GM12878 (cell line): ENCODE measurements at regions not wholly inside any gene's neighbourhood (a gene's known extent, or its start where the extent isn't known, plus 50 kb on each side); places are given as distances from the start of the nearest gene placed in this dataset.

Source experiments
- ATAC-seq: fragments of 200-7000 bp; cut with Tn5 transposase; 3 replicates; pipeline ENCODE4 v1.9.1; 2020; ENCODE audit warnings: mild to moderate bottlenecking, moderate library complexity
- BruUV-seq: library from RNA; stranded (reverse); fragments of 400-500 nt; replicated peaks from 2 replicates; lab custom pipeline; 2021; lab: Mats Ljungman, UMichigan
- CTCF ChIA-PET: fragments of 300-600 bp; sonication (Branson Sonifier 250); formaldehyde crosslinking; extraction: SDS; loops from one replicate; lab custom pipeline; 2021; ENCODE audit warnings: inconsistent platforms; lab: Yijun Ruan, JAX
- POLR2A ChIA-PET: fragments of 350-600 bp; formaldehyde crosslinking; extraction: SDS; loops from one replicate; lab custom pipeline; 2021; ENCODE audit warnings: inconsistent platforms; lab: Charles Lee
- RAD21 ChIA-PET: fragments of 300-600 bp; sonication (Branson Sonifier 250); formaldehyde crosslinking; loops from one replicate; lab custom pipeline; 2023; ENCODE audit warnings: antibody characterized with exemption; ENCODE audit not compliant: unreplicated experiment; lab: Charles Lee
- SMC1A ChIA-PET: fragments of 300-600 bp; sonication (Branson Sonifier 250); formaldehyde crosslinking; loops from one replicate; lab custom pipeline; 2023; ENCODE audit not compliant: unreplicated experiment, uncharacterized antibody; lab: Charles Lee
- DNase-seq: peaks from one replicate; pipeline ENCODE4 v3.0.0-alpha.2; 2011; ENCODE audit warnings: low read depth, low spot score
- FAIRE-seq: peaks from 3 replicates; lab custom pipeline; 2011; peaks lifted over from hg19 to GRCh38; lab: Jason Lieb, UNC
- H2AFZ ChIP-seq: 2 replicates; pipeline ENCODE4 v1.6.0; 2011; ENCODE audit warnings: low read depth, low read length, control low read depth; ENCODE audit not compliant: control insufficient read depth
- H3K27ac ChIP-seq: 2 replicates; pipeline ENCODE4 v1.5.1; 2011; ENCODE audit warnings: control low read depth; ENCODE audit not compliant: control insufficient read depth, insufficient read depth
- H3K27me3 ChIP-seq, 2 experiments: replicated peaks in 1 of 2; 2 replicates each; pipeline versions ENCODE4 v1.6.0 to v1.6.1; 2011; ENCODE audit warnings: low read length in 1 of 2; ENCODE audit not compliant: control insufficient read depth in 2 of 2, insufficient read depth in 2 of 2
- H3K36me3 ChIP-seq, 2 experiments: 2 replicates each; pipeline ENCODE4 v1.5.1; 2011; ENCODE audit warnings: low read length in 1 of 2; ENCODE audit not compliant: control insufficient read depth in 2 of 2, insufficient read depth in 2 of 2
- H3K4me1 ChIP-seq: 2 replicates; pipeline ENCODE4 v1.6.1; 2011; ENCODE audit warnings: mild to moderate bottlenecking, low read length, moderate library complexity, mixed read lengths; ENCODE audit not compliant: control insufficient read depth, insufficient read depth
- H3K4me2 ChIP-seq: 2 replicates; pipeline ENCODE4 v1.6.0; 2011; ENCODE audit warnings: control low read depth; ENCODE audit not compliant: control insufficient read depth, insufficient read depth
- H3K4me3 ChIP-seq: fragments of 200-600 bp; sonication (generic); 2 replicates; pipeline ENCODE4 v1.5.1; 2016
- H3K79me2 ChIP-seq: 2 replicates; pipeline ENCODE4 v1.6.0; 2011; ENCODE audit warnings: low read length; ENCODE audit not compliant: control insufficient read depth, insufficient read depth
- H3K9ac ChIP-seq: 2 replicates; pipeline ENCODE4 v1.8.0; 2011; ENCODE audit warnings: low read length, control low read depth, mixed read lengths; ENCODE audit not compliant: control insufficient read depth, insufficient read depth
- H3K9me3 ChIP-seq: replicated peaks from 3 replicates; pipeline ENCODE4 v1.5.1; 2011; ENCODE audit warnings: mild to moderate bottlenecking, low read length; ENCODE audit not compliant: control insufficient read depth, insufficient read depth
- H4K20me1 ChIP-seq: 2 replicates; pipeline ENCODE4 v1.6.0; 2011; ENCODE audit not compliant: control insufficient read depth, insufficient read depth
- BCL11A ChIP-seq: IDR thresholded peaks from 2 replicates; pipeline ENCODE4 v1.6.1; 2011; ENCODE audit warnings: low read depth, low read length
- CREB1 ChIP-seq: IDR thresholded peaks from 2 replicates; pipeline ENCODE4 v1.6.1; 2012; ENCODE audit warnings: low read depth, mild to moderate bottlenecking, inconsistent platforms
- E2F8 ChIP-seq: fragments of 450-650 bp; IDR thresholded peaks from 2 replicates; pipeline ENCODE4 v1.6.1; 2018; ENCODE audit warnings: mild to moderate bottlenecking, low read depth, moderate library complexity; ENCODE audit not compliant: partially characterized antibody
- ETV6 ChIP-seq, 2 experiments: fragments of 450-650 bp in 1 of 2; IDR thresholded peaks in 1 of 2; conservative IDR thresholded peaks in 1 of 2; 2 replicates each; pipeline ENCODE4 v1.6.1; 2014; ENCODE audit warnings: antibody characterized with exemption in 1 of 2, borderline replicate concordance in 1 of 2, low read depth in 1 of 2, mild to moderate bottlenecking in 1 of 2, moderate library complexity in 1 of 2
- HDGF ChIP-seq: fragments of 450-650 bp; IDR thresholded peaks from 2 replicates; pipeline ENCODE4 v1.6.1; 2016; ENCODE audit warnings: antibody characterized with exemption
- NFYB ChIP-seq: IDR thresholded peaks from 2 replicates; pipeline ENCODE4 v1.6.1; 2011; ENCODE audit warnings: low read depth, mild to moderate bottlenecking, low read length, improper control_type of control experiment, moderate library complexity; ENCODE audit not compliant: insufficient read depth
- NR2C1 ChIP-seq: fragments of 450-650 bp; IDR thresholded peaks from 2 replicates; pipeline ENCODE4 v1.6.1; 2017; ENCODE audit warnings: antibody characterized with exemption, mild to moderate bottlenecking, moderate library complexity
- NRF1 ChIP-seq: conservative IDR thresholded peaks from 2 replicates; pipeline ENCODE4 v1.6.1; 2011; ENCODE audit warnings: mild to moderate bottlenecking, low read depth, low read length, improper control_type of control experiment
- POLR2AphosphoS5 ChIP-seq: IDR thresholded peaks from 2 replicates; pipeline ENCODE4 v1.6.1; 2011; ENCODE audit warnings: mild to moderate bottlenecking, low read length, inconsistent platforms
- SMARCA5 ChIP-seq: fragments of 450-650 bp; IDR thresholded peaks from 2 replicates; pipeline ENCODE4 v1.6.1; 2017; ENCODE audit warnings: mild to moderate bottlenecking
- SP1 ChIP-seq: IDR thresholded peaks from one replicate; pipeline ENCODE4 v1.6.1; 2011; ENCODE audit warnings: low read depth, low read length
- YBX1 ChIP-seq: fragments of 450-650 bp; IDR thresholded peaks from 2 replicates; pipeline ENCODE4 v1.6.1; 2016; ENCODE audit warnings: antibody characterized with exemption
- WGBS: methylation state at CpG from one replicate; pipeline ENCODE4 v1.1.6; 2016; ENCODE audit warnings: low lambda C conversion rate; ENCODE audit not compliant: insufficient replicate concordance, insufficient coverage; ENCODE audit errors: missing lambda C conversion rate; 5-methylcytosine and 5-hydroxymethylcytosine counted together
- in situ Hi-C: fragments of 300-500 bp; cut with MboI; formaldehyde crosslinking; loops from 9 replicates; pipeline ENCODE4 v1.14.3; 2018; ENCODE audit warnings: mixed read lengths
- intact Hi-C: fragments of 100-400 bp; cut with micrococcal nuclease; formaldehyde crosslinking; loops from one replicate; pipeline ENCODE4 v1.14.2; 2022; ENCODE audit not compliant: unreplicated experiment
- TF ChIP-seq, protein P1 (sequence below): fragments of 450-650 bp; IDR thresholded peaks from 2 replicates; pipeline ENCODE4 v1.6.1; 2014; ENCODE audit warnings: mild to moderate bottlenecking
- TF ChIP-seq, protein P2 (sequence below): fragments of 450-650 bp; formaldehyde crosslinking; IDR thresholded peaks from 2 replicates; pipeline ENCODE4 v1.5.0; 2022; ENCODE audit warnings: mild to moderate bottlenecking, missing genetic modification characterization
- TF ChIP-seq, protein P3 (sequence below): IDR thresholded peaks from 2 replicates; pipeline ENCODE4 v1.6.1; 2012; ENCODE audit warnings: low read depth, low read length, improper control_type of control experiment

DNA sequence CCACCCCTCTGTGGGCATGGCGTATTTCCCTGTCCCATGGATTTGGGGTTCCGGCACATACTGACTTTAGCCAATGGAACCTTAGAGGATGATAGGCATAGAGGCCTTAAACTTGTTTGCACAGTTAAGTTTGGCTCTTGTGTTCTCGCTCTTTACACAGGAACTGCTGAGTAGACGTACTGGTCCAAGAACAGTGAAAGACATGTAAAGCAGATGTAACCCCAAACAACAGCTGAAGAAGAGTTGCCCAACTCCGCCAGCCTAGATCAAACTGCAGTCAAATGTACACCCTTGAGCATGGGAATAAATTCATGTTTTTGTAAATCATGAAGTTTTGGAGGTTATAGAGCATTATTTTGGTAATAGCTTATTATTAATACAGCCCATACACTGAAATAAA is 260.0 kb upstream of the NREP start:
- CTCF ChIA-PET, result interaction anchor here (1.3 kb wide), 1 partner anchor 486 kb away, joined by 3 read pairs; no protein-coding TSS in a partner anchor
- TF ChIP-seq NR2C1 (no peak), NFYB (no peak), YBX1 (no peak), BCL11A (no peak), HDGF (no peak), CREB1 (no peak), SMARCA5 (no peak), E2F8 (no peak), ETV6 (conservative IDR thresholded peaks at IDR 0.05 in 1 of 2, IDR thresholded peaks at IDR 0.05 in 1 of 2; ENCODE audit: borderline replicate concordance in 1 of 2, low read depth in 1 of 2) (no peak), SP1 (no peak), NRF1 (no peak), POLR2AphosphoS5 (no peak)
- TF ChIP-seq, protein P1, sequence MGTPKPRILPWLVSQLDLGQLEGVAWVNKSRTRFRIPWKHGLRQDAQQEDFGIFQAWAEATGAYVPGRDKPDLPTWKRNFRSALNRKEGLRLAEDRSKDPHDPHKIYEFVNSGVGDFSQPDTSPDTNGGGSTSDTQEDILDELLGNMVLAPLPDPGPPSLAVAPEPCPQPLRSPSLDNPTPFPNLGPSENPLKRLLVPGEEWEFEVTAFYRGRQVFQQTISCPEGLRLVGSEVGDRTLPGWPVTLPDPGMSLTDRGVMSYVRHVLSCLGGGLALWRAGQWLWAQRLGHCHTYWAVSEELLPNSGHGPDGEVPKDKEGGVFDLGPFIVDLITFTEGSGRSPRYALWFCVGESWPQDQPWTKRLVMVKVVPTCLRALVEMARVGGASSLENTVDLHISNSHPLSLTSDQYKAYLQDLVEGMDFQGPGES, result no peak
- TF ChIP-seq, protein P2, sequence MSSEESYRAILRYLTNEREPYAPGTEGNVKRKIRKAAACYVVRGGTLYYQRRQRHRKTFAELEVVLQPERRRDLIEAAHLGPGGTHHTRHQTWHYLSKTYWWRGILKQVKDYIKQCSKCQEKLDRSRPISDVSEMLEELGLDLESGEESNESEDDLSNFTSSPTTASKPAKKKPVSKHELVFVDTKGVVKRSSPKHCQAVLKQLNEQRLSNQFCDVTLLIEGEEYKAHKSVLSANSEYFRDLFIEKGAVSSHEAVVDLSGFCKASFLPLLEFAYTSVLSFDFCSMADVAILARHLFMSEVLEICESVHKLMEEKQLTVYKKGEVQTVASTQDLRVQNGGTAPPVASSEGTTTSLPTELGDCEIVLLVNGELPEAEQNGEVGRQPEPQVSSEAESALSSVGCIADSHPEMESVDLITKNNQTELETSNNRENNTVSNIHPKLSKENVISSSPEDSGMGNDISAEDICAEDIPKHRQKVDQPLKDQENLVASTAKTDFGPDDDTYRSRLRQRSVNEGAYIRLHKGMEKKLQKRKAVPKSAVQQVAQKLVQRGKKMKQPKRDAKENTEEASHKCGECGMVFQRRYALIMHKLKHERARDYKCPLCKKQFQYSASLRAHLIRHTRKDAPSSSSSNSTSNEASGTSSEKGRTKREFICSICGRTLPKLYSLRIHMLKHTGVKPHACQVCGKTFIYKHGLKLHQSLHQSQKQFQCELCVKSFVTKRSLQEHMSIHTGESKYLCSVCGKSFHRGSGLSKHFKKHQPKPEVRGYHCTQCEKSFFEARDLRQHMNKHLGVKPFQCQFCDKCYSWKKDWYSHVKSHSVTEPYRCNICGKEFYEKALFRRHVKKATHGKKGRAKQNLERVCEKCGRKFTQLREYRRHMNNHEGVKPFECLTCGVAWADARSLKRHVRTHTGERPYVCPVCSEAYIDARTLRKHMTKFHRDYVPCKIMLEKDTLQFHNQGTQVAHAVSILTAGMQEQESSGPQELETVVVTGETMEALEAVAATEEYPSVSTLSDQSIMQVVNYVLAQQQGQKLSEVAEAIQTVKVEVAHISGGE (CRISPR knock-in tag), result no peak
- TF ChIP-seq, protein P3, sequence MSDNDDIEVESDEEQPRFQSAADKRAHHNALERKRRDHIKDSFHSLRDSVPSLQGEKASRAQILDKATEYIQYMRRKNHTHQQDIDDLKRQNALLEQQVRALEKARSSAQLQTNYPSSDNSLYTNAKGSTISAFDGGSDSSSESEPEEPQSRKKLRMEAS, result no peak
- no peak overlapping the region for H3K4me2 ChIP-seq

More for the DNA sequence above, 260.0 kb upstream of the NREP start:
- no peak for FAIRE-seq
- H4K20me1 ChIP-seq, result no peaks in the 10 kb centered on the region
- H3K4me1 ChIP-seq, result peaks cover 6% of the 10 kb centered on the region; the same call in 1 of the 2 replicates
- no peak overlapping the region for H3K9ac ChIP-seq
- POLR2A ChIA-PET, result no interaction called here
- DNase-seq, result no peak
- no peak overlapping the region for H3K4me3 ChIP-seq
- no peaks in the 10 kb centered on the region for H3K79me2 ChIP-seq
- in situ Hi-C loops (no loop called here), intact Hi-C loops (loop anchor here (5.0 kb wide), 1 partner anchor 130 kb away; no protein-coding TSS in a partner anchor)
- RAD21 ChIA-PET, result interaction anchor here (1.4 kb wide), 1 partner anchor 101 kb away, joined by 3 read pairs; no protein-coding TSS in a partner anchor
- no TSS peak for BruUV-seq
- 57% methylated on average over 5 of the region's 5 CpGs for WGBS
- H3K36me3 ChIP-seq, result no peaks in the 10 kb centered on the region
- SMC1A ChIA-PET, result no interaction called here
- no peak overlapping the region for H2AFZ ChIP-seq
- no peak overlapping the region for H3K27ac ChIP-seq
- H3K9me3 ChIP-seq, result no peaks in the 10 kb centered on the region
- H3K27me3 ChIP-seq, result no peaks in the 10 kb centered on the region
- ATAC-seq, result no peak
